ENCODE measurements at regions not wholly inside any gene's neighbourhood (a gene's known extent, or its start where the extent isn't known, plus 50 kb on each side); places are given as distances from the start of the nearest gene placed in this dataset.

DNA sequence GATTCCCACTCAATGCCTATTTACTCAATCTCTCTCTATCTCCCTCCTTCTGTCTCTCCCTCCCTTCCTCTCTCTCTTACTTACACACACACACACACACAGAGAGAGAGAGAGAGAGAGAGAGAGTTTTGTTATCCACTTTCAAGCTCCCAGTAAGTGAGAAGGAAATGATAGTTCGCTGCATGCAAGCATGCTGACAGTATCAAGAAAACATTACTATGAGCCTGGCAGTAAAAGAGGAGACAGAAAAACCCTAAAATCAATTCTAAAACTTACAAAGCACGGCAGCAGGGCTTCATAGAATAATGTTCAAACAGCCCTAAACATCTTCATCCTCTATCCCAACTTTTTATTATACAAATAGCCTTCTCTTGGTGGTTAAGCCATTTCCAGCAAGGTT lies 171.9 kb downstream of the FOXO1 start:
- TF ChIP-seq POLR2A (IDR thresholded peaks at IDR 0.05) (no peak), CTCF (IDR thresholded peaks at IDR 0.05) (no peak)

Measured in right lobe of liver (tissue), 4 donors.